CD4-positive, alpha-beta T cell (primary cell): ENCODE measurements at regions not wholly inside any gene's neighbourhood (a gene's known extent, or its start where the extent isn't known, plus 50 kb on each side); places are given as distances from the start of the nearest gene placed in this dataset.

Experiments used
- ATAC-seq: fragments of 200-7000 bp; cut with Tn5 transposase; one replicate; pipeline ENCODE4 v1.10.0; 2022; ENCODE audit warnings: mild to moderate bottlenecking; ENCODE audit not compliant: poor library complexity
- CTCF ChIA-PET: fragments of 350-600 bp; sonication (Branson Sonifier 250); formaldehyde crosslinking; loops from one replicate; lab custom pipeline; 2021; ENCODE audit warnings: antibody characterized with exemption, inconsistent platforms; lab: Charles Lee
- POLR2A ChIA-PET: fragments of 350-600 bp; sonication (Branson Sonifier 250); formaldehyde crosslinking; loops from one replicate; lab custom pipeline; 2021; ENCODE audit warnings: antibody characterized with exemption, inconsistent platforms; lab: Charles Lee
- DNase-seq, 14 experiments: peaks; one replicate each; pipeline ENCODE4 v3.0.0-alpha.2; 2013 to 2020; ENCODE audit warnings: mixed read lengths in 2 of 14
- H3K27ac ChIP-seq, 2 donors: one replicate each; pipeline versions ENCODE4 v1.5.1 to v1.7.0; 2013; ENCODE audit warnings: low read length in 2 of 2, low read depth in 1 of 2, mild to moderate bottlenecking in 1 of 2
- H3K27me3 ChIP-seq, 2 experiments: 1 replicate in 1 of 2; 2 replicates in 1 of 2; pipeline versions ENCODE4 v1.6.1 to v1.7.0; 2013; ENCODE audit warnings: low read length in 2 of 2, control low read depth in 1 of 2, mild to moderate bottlenecking in 1 of 2, moderate library complexity in 1 of 2; ENCODE audit not compliant: insufficient read depth in 2 of 2, control insufficient read depth in 1 of 2
- H3K36me3 ChIP-seq: one replicate; pipeline ENCODE4 v1.6.1; 2013; ENCODE audit warnings: low read length, control low read depth; ENCODE audit not compliant: insufficient read depth
- H3K4me1 ChIP-seq: one replicate; pipeline ENCODE4 v1.6.1; 2013; ENCODE audit warnings: low read length, control low read depth; ENCODE audit not compliant: insufficient read depth
- H3K4me3 ChIP-seq: one replicate; pipeline ENCODE4 v1.5.1; 2013; ENCODE audit warnings: mild to moderate bottlenecking, low read length, moderate library complexity
- H3K9me3 ChIP-seq, 2 experiments: 1 replicate in 1 of 2; 2 replicates in 1 of 2; pipeline versions ENCODE4 v1.6.1 to v1.7.0; 2013; ENCODE audit warnings: low read length in 2 of 2, mild to moderate bottlenecking in 2 of 2, control low read depth in 1 of 2, moderate library complexity in 1 of 2; ENCODE audit not compliant: control insufficient read depth in 1 of 2, insufficient read depth in 1 of 2
- H3K27ac Mint-ChIP-seq: one replicate; pipeline ENCODE4 v1.8.0; 2020; ENCODE audit warnings: mixed read lengths
- H3K27me3 Mint-ChIP-seq: one replicate; pipeline ENCODE4 v1.8.0; 2021; ENCODE audit warnings: mixed read lengths
- H3K36me3 Mint-ChIP-seq: one replicate; pipeline ENCODE4 v1.8.0; 2021; ENCODE audit warnings: low read depth, mixed read lengths
- H3K4me1 Mint-ChIP-seq: one replicate; pipeline ENCODE4 v1.8.0; 2021; ENCODE audit warnings: low read depth, mixed read lengths
- H3K4me3 Mint-ChIP-seq: one replicate; pipeline ENCODE4 v1.8.0; 2020; ENCODE audit warnings: mild to moderate bottlenecking, mixed read lengths
- H3K9me3 Mint-ChIP-seq: one replicate; pipeline ENCODE4 v1.8.0; 2020; ENCODE audit warnings: mixed read lengths
- intact Hi-C, 2 experiments: fragments of 100-400 bp; cut with DNase I in 1 of 2; cut with micrococcal nuclease in 1 of 2; formaldehyde crosslinking; loops; one replicate each; pipeline versions ENCODE4 v1.15.1 to v1.9.0; 2023 to 2025; cut with DNase I, micrococcal nuclease
- TF ChIP-seq, protein P1 (sequence below): fragments of 200-600 bp; IDR thresholded peaks from one replicate; pipeline ENCODE4 v1.8.0; 2022; ENCODE audit warnings: antibody characterized with exemption, mild to moderate bottlenecking

DNA sequence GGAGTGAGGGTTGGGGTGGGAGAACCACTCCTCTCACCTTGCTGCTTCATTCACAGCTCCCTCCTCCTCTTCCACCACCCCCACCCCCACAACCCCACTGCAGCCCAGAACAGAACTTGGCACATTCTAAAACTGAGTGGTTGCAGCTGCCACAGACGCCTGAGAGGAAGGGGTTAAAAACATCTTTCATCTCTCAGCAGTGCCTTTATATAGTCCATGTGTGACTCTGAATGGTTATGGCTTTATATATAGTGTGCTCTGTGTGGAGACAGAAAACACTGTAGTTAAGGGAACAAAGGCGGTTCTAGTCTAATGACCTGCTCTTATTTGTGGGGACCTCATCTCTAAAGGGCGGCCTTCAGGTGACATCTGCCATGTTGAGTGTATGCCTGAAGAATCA lies 144.8 kb downstream of the BCOR start:
- no peaks in the 10 kb centered on the region for H3K36me3 Mint-ChIP-seq
- Histone ChIP-seq H3K4me1 (peaks cover 7% of the 10 kb centered on the region), H3K27ac (no peak overlapping the region), H3K4me3 (no peak overlapping the region), H3K36me3 (no peaks in the 10 kb centered on the region), H3K27me3 (no peaks in the 10 kb centered on the region), H3K9me3 (no peaks in the 10 kb centered on the region)
- DNase-seq (no peak), ATAC-seq (no peak)
- TF ChIP-seq, protein P1, sequence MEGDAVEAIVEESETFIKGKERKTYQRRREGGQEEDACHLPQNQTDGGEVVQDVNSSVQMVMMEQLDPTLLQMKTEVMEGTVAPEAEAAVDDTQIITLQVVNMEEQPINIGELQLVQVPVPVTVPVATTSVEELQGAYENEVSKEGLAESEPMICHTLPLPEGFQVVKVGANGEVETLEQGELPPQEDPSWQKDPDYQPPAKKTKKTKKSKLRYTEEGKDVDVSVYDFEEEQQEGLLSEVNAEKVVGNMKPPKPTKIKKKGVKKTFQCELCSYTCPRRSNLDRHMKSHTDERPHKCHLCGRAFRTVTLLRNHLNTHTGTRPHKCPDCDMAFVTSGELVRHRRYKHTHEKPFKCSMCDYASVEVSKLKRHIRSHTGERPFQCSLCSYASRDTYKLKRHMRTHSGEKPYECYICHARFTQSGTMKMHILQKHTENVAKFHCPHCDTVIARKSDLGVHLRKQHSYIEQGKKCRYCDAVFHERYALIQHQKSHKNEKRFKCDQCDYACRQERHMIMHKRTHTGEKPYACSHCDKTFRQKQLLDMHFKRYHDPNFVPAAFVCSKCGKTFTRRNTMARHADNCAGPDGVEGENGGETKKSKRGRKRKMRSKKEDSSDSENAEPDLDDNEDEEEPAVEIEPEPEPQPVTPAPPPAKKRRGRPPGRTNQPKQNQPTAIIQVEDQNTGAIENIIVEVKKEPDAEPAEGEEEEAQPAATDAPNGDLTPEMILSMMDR: no peak
- H3K27ac Mint-ChIP-seq: no peak overlapping the region
- no peaks in the 10 kb centered on the region for H3K27me3 Mint-ChIP-seq
- H3K9me3 Mint-ChIP-seq: no peaks in the 10 kb centered on the region
- intact Hi-C loops: no loop called here
- ChIA-PET POLR2A (no interaction called here), CTCF (no interaction called here)
- H3K4me1 Mint-ChIP-seq: peaks cover 17% of the 10 kb centered on the region
- H3K4me3 Mint-ChIP-seq: no peak overlapping the region

DNA sequence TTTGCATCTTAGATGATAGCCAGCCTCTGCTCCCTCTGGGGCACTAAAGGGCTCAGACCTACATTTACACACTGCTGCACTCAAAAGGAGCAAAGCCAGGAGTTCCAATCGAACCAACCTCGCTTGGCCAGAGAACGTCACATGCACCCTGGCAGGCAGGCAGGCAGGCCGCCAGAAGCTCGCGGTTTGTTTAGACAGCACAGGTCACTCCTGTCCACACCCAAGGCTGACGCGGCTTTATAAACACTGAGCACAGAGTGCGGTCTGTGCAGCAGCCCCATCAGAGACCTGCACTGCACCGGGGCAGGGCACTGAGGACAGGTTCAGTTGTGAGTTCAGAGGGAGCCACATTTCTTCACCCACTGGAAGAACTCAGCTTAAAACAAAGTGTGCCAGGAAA lies 143.9 kb downstream of the BCOR start:
- no peak for ATAC-seq
- POLR2A ChIA-PET: no interaction called here

DNA sequence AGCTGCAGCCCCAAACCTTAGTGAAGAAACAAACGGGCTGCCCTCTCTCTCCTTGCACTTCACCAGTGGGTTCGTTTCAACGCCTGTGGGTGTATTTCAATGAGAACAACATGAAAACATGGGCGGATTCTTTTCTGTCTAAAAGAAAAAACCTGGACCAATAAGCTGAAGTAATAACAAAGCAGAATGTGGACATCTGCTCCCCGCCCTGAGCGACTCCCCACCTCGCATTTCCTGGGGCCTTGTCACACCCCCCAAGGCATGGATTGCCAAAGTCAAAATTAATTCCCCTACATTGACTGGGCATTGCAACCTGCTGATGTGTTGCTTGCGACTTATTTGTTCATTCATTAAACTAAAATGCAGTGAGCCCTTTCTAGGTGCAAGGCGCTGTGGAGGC lies 142.9 kb downstream of the BCOR start:
- CTCF ChIA-PET: interaction anchor here (0.6 kb wide), 1 partner anchor 537 kb away, joined by 3 read pairs; no protein-coding TSS in a partner anchor

More for the DNA sequence above, 143.9 kb downstream of the BCOR start:
- H3K27me3 Mint-ChIP-seq: no peaks in the 10 kb centered on the region
- intact Hi-C loops: no loop called here
- H3K27me3 ChIP-seq: no peaks in the 10 kb centered on the region
- H3K27ac Mint-ChIP-seq: no peak overlapping the region
- H3K4me3 ChIP-seq: no peak overlapping the region
- H3K4me1 ChIP-seq: peaks cover 7% of the 10 kb centered on the region
- no peaks in the 10 kb centered on the region for H3K36me3 Mint-ChIP-seq
- H3K36me3 ChIP-seq: no peaks in the 10 kb centered on the region
- H3K4me3 Mint-ChIP-seq: no peak overlapping the region
- CTCF ChIA-PET: no interaction called here
- no peak for DNase-seq
- peaks cover 11% of the 10 kb centered on the region for H3K4me1 Mint-ChIP-seq
- H3K27ac ChIP-seq: no peak overlapping the region
- no peaks in the 10 kb centered on the region for H3K9me3 Mint-ChIP-seq
- TF ChIP-seq, protein P1: no peak
- no peaks in the 10 kb centered on the region for H3K9me3 ChIP-seq

More for the DNA sequence above, 142.9 kb downstream of the BCOR start:
- Histone ChIP-seq H3K9me3 (no peaks in the 10 kb centered on the region), H3K27me3 (no peaks in the 10 kb centered on the region), H3K4me1 (peaks cover 7% of the 10 kb centered on the region), H3K36me3 (no peaks in the 10 kb centered on the region), H3K27ac (no peak overlapping the region), H3K4me3 (no peak overlapping the region)
- ATAC-seq (no peak), DNase-seq (no peak)
- no peak overlapping the region for H3K27ac Mint-ChIP-seq
- POLR2A ChIA-PET: no interaction called here
- no peaks in the 10 kb centered on the region for H3K36me3 Mint-ChIP-seq
- intact Hi-C loops: no loop called here
- TF ChIP-seq, protein P1: no peak
- peaks cover 10% of the 10 kb centered on the region for H3K4me1 Mint-ChIP-seq
- no peaks in the 10 kb centered on the region for H3K27me3 Mint-ChIP-seq
- H3K4me3 Mint-ChIP-seq: no peak overlapping the region
- no peaks in the 10 kb centered on the region for H3K9me3 Mint-ChIP-seq
